ENCODE measurements at regions not wholly inside any gene's neighbourhood (a gene's known extent, or its start where the extent isn't known, plus 50 kb on each side); places are given as distances from the start of the nearest gene placed in this dataset.

DNA sequence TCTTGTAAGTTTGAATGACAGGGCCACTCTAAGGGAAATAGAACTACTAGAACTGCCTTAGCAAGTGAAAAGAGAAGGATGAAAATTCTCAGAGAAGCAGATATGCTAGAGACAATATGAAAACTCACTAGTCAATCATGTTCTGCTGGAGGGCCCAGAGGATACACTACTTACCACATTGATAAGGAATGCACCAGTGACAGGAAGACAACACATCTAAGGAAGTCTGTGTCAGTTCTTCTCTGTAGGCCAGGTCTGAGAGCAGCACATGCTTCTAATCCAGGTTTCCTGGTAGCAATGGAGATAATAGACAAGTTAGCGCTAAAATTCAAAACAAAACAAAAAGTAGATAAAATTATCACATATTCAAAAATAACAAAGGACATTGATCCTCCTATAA, 235.2 kb upstream of the AKR1E2 start:
- DNase-seq (ENCODE audit: low read depth): no peak

DNA sequence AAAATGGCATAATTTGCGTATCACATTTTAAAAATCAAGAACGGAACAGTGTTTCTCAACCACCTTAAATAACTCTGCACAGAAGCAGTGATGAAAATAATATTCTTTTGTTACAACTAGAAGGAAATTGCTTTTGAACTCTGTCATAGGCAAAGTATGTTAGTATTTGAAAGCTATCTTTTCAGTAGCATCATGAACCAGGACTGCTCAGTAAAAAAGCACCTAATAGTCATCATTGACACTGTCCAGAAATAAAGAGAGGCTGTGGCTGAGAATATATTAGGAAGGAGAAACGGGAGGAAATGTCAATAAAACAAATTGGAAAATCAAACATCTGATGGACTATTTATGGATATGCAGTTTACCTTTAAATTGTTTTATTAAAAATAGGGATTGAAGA, 237.2 kb upstream of the AKR1E2 start:
- no peak for DNase-seq (ENCODE audit: low read depth)

DNA sequence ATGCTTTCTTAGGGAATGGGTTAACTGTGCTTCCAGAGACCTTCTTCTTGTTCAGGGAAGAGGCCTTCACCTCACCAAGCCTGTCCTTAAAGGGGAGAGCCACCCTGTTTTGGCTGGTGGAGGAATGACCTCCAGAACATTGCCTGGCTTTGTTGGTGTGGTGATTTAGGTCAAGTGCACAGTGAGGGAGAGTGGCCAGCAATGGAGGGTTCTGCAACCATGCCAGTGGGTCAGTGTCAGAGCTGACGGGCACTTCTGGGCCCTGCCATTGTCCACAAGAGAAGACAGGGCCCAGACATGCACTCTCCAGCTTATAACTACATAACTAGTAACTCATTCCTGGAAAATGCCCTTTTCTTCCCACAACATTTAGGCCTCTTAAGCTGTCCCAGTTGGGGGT, 238.5 kb upstream of the AKR1E2 start:
- DNase-seq (ENCODE audit: low read depth): no peak

DNA sequence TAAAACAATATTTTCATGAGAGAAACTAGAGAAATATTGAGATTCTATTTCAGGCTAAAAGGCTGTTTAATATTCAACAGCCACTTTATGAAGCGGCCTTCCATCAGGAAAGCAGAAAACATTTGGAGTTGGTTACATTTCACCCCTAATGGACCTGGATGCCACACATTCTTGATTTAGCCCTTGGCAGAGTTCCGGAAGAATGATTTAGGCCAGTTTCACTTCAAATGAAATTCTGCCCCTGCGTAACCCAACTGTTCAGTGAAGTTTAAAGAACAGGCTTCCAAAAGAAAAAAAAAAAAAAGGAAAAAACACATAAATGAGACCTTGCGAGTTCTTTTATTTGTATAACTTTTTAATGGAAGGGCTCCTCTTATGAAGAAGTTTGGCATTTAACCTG, 239.2 kb upstream of the AKR1E2 start:
- DNase-seq (ENCODE audit: low read depth): no peak

GRCh38 chr10:4581929-4582328, 244.1 kb upstream of the AKR1E2 start:
- DNase-seq (ENCODE audit: low read depth): no peak

- no peak for DNase-seq (ENCODE audit: low read depth)
Measured at GRCh38 chr10:4579844-4580243, 246.2 kb upstream of the AKR1E2 start.

DNA sequence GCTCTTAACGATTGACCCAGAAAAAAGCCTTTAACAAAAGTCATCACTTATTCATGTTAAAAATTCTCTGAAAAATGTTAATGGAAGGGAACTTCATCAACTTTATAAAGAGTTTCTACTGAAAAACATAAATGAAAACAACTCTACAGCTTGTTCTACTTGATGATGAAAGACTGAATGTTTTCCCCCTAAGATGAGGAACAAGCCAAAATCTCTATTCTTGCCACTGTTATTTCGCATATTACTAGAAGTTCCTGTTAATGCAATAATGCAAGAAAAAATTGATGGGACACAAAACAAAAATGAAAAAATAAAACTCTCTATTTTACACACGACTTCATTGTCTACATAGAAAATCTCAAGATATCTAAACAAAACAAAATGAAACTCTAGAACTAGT, 249.8 kb upstream of the AKR1E2 start:
- no peak for DNase-seq (ENCODE audit: low read depth)

DNA sequence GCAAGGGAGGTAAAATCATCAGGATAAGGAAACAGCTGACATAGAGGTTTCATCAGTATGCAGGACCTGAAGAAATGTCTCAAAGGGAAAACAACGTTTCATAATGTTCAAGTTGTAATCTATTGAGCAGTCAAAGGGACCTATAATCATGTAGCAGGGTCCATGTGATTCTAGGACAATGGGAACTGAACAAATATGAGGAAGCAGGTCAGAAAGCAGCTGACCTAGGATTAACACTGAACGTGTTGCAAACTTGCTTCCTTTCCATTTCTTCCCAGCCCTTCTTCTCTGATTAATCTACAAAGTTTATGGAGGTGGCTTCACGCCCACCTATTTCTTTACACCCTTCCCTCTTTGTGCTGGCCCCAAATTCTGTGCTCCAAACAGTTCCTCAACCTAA, 256.9 kb upstream of the AKR1E2 start:
- DNase-seq (ENCODE audit: low read depth): no peak

DNA sequence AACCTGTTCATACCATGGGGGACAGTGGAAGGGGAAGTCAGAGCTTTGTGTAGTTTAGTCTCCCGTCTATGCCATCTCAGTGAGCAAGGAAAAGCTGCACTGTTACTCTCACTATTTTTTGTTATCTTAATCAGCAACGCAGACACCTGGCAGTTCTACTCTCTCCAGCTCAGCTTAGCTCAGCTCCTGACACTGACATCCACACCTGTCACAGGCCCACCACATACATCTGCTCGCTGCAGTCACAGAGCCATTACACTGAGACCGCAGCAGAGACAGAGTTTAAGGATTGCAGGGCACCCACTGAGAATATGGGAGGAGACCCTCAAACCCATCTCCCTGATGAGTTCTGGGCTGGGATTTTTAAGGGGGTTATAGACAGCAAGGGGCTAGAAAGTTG, 257.3 kb upstream of the AKR1E2 start:
- DNase-seq (ENCODE audit: low read depth): no peak

DNA sequence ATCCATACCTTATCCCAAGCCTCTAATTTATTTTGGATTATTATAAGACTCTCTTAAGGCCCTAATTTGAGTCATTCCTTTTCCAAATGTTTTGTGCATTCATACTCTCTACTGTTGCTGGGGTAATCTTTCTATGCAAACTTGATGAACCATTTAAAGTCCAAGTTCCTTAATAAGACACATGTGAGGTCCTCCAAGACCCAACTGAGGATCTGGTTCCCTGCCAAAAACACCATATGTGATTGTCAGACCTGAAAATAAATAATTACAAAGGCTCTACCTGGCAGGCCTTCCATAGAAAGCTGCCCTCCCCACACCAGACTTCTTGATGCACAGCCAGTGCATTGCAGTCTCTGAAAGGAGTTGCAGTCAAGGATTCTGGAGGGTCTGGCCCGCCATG, 257.9 kb upstream of the AKR1E2 start:
- DNase-seq (ENCODE audit: low read depth): no peak

DNA sequence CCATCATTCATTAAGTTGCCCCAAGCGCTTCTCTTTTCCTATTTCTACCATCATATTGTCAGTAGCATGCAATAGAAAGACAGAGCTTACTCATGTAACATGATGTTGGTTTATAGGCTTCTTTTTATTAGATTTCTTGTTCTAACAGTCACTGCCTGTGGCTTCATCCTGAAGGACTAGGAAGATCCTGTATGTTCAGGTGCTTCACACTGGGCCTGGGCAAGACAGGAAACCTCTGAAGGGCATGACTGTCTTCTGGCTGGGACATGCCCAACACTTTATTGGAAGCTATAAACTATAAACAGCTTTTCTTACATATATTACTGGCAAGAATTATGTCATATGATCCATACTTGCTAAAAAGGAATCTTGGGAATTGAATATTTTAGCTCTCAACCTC, 258.4 kb upstream of the AKR1E2 start:
- no peak for DNase-seq (ENCODE audit: low read depth)

DNA sequence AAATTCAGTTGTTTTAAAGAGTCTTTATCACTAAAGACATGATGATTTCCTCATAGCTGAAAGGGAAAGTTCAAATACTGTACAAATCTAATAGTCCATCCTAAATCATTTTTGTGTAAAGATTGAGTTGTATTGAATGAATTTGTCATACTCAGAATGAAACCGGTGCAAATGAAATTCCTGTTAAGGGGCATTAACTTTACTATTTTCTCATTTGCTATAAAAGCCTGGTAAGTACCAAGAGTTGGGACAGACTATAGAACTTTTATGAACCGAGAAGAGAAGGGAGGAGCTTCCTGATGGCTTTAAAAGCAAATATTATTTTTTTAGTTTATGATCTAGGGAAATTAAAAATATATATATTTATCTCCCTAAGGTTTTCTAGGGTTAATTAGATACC, 260.0 kb upstream of the AKR1E2 start:
- DNase-seq (ENCODE audit: low read depth): no peak

- no peak for DNase-seq (ENCODE audit: low read depth)
Measured at GRCh38 chr10:4561296-4561695, 264.7 kb upstream of the AKR1E2 start.

GRCh38 chr10:4557469-4557868, 268.5 kb upstream of the AKR1E2 start:
- DNase-seq (ENCODE audit: low read depth): no peak

DNA sequence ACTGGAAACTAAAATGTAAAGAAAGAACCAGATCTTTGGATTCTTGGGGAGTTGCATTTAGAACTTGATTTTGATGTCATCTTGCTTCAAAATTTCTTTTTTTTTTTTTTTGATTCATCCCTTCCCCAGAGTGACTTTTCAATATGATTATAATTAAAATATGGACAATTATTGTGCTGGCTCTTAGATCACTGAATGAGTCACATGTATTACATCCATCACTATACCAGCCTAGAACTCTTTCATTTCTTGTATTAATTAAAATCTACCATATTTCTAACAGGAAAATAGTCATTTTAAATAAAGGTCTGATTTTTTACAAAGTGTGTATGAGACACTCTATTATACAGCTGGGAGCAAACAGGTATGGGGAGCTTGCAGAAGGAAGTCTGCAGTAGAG, 269.5 kb upstream of the AKR1E2 start:
- no peak for DNase-seq (ENCODE audit: low read depth)

- no peak for DNase-seq (ENCODE audit: low read depth)
Measured at GRCh38 chr10:4555920-4556319, 270.1 kb upstream of the AKR1E2 start.

- no peak for DNase-seq (ENCODE audit: low read depth)
Measured at GRCh38 chr10:4549139-4549653, 276.8 kb upstream of the AKR1E2 start.

- DNase-seq (ENCODE audit: low read depth): no peak
Measured at GRCh38 chr10:4546931-4547330, 279.1 kb upstream of the AKR1E2 start.

GRCh38 chr10:4546500-4546899, 279.5 kb upstream of the AKR1E2 start:
- DNase-seq (ENCODE audit: low read depth): peak; percentile 61

DNA sequence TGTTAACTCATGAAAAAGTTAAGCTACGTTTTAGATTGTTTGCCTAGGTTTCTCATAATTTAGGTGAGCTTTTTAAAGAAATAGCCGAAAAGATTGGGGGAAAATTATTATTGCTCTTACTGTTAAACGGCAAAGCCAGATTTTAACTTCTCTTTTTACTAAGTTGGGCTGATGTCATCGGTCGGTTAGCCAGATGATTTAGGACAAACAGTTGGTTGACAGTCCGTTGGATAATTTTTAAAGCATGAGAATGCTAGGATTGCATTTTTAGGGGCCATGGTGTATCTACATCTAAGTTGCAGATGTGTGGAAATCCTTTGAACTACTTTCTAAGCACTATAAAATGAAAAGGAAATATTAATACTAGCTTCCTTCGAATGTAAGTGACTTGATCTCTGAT, 280.9 kb upstream of the AKR1E2 start:
- DNase-seq (ENCODE audit: low read depth): no peak

- DNase-seq (ENCODE audit: low read depth): no peak
Measured at GRCh38 chr10:4543938-4544533, 282.0 kb upstream of the AKR1E2 start.

- peak; percentile 97 for DNase-seq (ENCODE audit: low read depth)
Measured at GRCh38 chr10:4541292-4541691, 284.7 kb upstream of the AKR1E2 start.

- DNase-seq (ENCODE audit: low read depth): no peak
Measured at GRCh38 chr10:4538016-4538415, 288.0 kb upstream of the AKR1E2 start.

GRCh38 chr10:4535521-4535920, 290.5 kb upstream of the AKR1E2 start:
- DNase-seq (ENCODE audit: low read depth): no peak

Data from HT1080 (cell line).